CD14-positive monocyte (primary cell): ENCODE measurements at regions not wholly inside any gene's neighbourhood (a gene's known extent, or its start where the extent isn't known, plus 50 kb on each side); places are given as distances from the start of the nearest gene placed in this dataset.

Experiments used
- DNase-seq, 3 donors: peaks; one replicate each; pipeline ENCODE4 v3.0.0-alpha.2; 2011 to 2022
- H2AFZ ChIP-seq: 2 replicates; pipeline ENCODE4 v1.6.0; 2012; ENCODE audit warnings: mild to moderate bottlenecking, low read depth, low read length, inconsistent platforms; ENCODE audit not compliant: insufficient read depth, poor library complexity, severe bottlenecking
- H3K27ac ChIP-seq, 2 donors: 1 replicate in 1 of 2; 2 replicates in 1 of 2; pipeline ENCODE4 v1.5.1; 2012 to 2013; ENCODE audit warnings: low read length in 2 of 2, control low read depth in 1 of 2, inconsistent platforms in 1 of 2, low read depth in 1 of 2, mild to moderate bottlenecking in 1 of 2
- H3K27me3 ChIP-seq, 2 donors: one replicate each; pipeline versions ENCODE4 v1.6.0 to v1.6.1; 2011 to 2013; ENCODE audit warnings: low read length in 2 of 2; ENCODE audit not compliant: control insufficient read depth in 2 of 2, insufficient read depth in 2 of 2
- H3K36me3 ChIP-seq, 2 donors: replicated peaks in 1 of 2; 1 replicate in 1 of 2; 2 replicates in 1 of 2; pipeline versions ENCODE4 v1.5.1 to v1.6.1; 2012 to 2013; ENCODE audit warnings: low read length in 2 of 2, control low read depth in 1 of 2, inconsistent platforms in 1 of 2, mild to moderate bottlenecking in 1 of 2; ENCODE audit not compliant: insufficient read depth in 2 of 2, control insufficient read depth in 1 of 2
- H3K4me1 ChIP-seq, 2 donors: 1 replicate in 1 of 2; 2 replicates in 1 of 2; pipeline versions ENCODE4 v1.5.1 to v1.6.1; 2012 to 2013; ENCODE audit warnings: low read length in 2 of 2, control low read depth in 1 of 2, inconsistent platforms in 1 of 2, mild to moderate bottlenecking in 1 of 2, moderate library complexity in 1 of 2; ENCODE audit not compliant: insufficient read depth in 2 of 2, control insufficient read depth in 1 of 2
- H3K4me2 ChIP-seq: replicated peaks from 2 replicates; pipeline ENCODE3; 2012; ENCODE audit warnings: low read length, moderate library complexity, mild to moderate bottlenecking; ENCODE audit not compliant: poor library complexity, severe bottlenecking; ENCODE audit errors: extremely low read depth
- H3K4me3 ChIP-seq, 3 experiments: fragments of 200-600 bp in 1 of 3; sonication (generic) in 1 of 3; replicated peaks in 1 of 3; 1 replicate in 2 of 3; 2 replicates in 1 of 3; pipeline ENCODE4 v1.5.1; 2011 to 2013; ENCODE audit warnings: low read length in 3 of 3, mild to moderate bottlenecking in 3 of 3, control low read depth in 2 of 3, low read depth in 2 of 3, inconsistent platforms in 1 of 3, moderate library complexity in 1 of 3
- H3K79me2 ChIP-seq: 2 replicates; pipeline ENCODE4 v1.6.0; 2012; ENCODE audit warnings: mild to moderate bottlenecking, control low read depth, inconsistent platforms, low read length, moderate library complexity; ENCODE audit not compliant: insufficient read depth
- H3K9ac ChIP-seq: 2 replicates; pipeline ENCODE4 v1.6.0; 2017; ENCODE audit warnings: low read length, mild to moderate bottlenecking; ENCODE audit not compliant: insufficient read depth, poor library complexity, severe bottlenecking
- H3K9me3 ChIP-seq, 2 donors: replicated peaks in 1 of 2; 1 replicate in 1 of 2; 2 replicates in 1 of 2; pipeline versions ENCODE4 v1.5.1 to v1.6.1; 2012 to 2013; ENCODE audit warnings: low read length in 2 of 2, control low read depth in 1 of 2; ENCODE audit not compliant: control insufficient read depth in 1 of 2, insufficient read depth in 1 of 2
- H4K20me1 ChIP-seq: 2 replicates; pipeline ENCODE4 v1.6.0; 2012; ENCODE audit warnings: mild to moderate bottlenecking, low read length, control low read depth, moderate library complexity; ENCODE audit not compliant: insufficient read depth
- H3K27ac Mint-ChIP-seq, 7 donors: one replicate each; pipeline ENCODE4 v1.8.0; 2020; ENCODE audit warnings: mild to moderate bottlenecking in 7 of 7, mixed read lengths in 7 of 7, moderate library complexity in 6 of 7, inconsistent platforms in 2 of 7
- H3K27me3 Mint-ChIP-seq, 3 donors: one replicate each; pipeline ENCODE4 v1.8.0; 2021 to 2022; ENCODE audit warnings: low read depth in 3 of 3, mild to moderate bottlenecking in 3 of 3, mixed read lengths in 3 of 3, moderate library complexity in 3 of 3, inconsistent platforms in 1 of 3
- H3K36me3 Mint-ChIP-seq, 2 donors: one replicate each; pipeline ENCODE4 v1.8.0; 2020; ENCODE audit warnings: mixed read lengths in 2 of 2, inconsistent platforms in 1 of 2, mild to moderate bottlenecking in 1 of 2
- H3K4me1 Mint-ChIP-seq: one replicate; pipeline ENCODE4 v1.8.0; 2020; ENCODE audit warnings: mild to moderate bottlenecking, mixed read lengths
- H3K4me3 Mint-ChIP-seq, 2 donors: one replicate each; pipeline ENCODE4 v1.8.0; 2020; ENCODE audit warnings: mild to moderate bottlenecking in 2 of 2, mixed read lengths in 2 of 2, moderate library complexity in 1 of 2
- H3K9me3 Mint-ChIP-seq, 7 donors: one replicate each; pipeline ENCODE4 v1.8.0; 2020 to 2022; ENCODE audit warnings: mixed read lengths in 7 of 7, mild to moderate bottlenecking in 6 of 7, moderate library complexity in 6 of 7, inconsistent platforms in 2 of 7
- WGBS: methylation state at CpG from one replicate; pipeline ENCODE4 v1.1.5; 2013; ENCODE audit warnings: missing lambda C conversion rate; ENCODE audit not compliant: insufficient coverage; 5-methylcytosine and 5-hydroxymethylcytosine counted together
- intact Hi-C, 2 donors: fragments of 100-400 bp; cut with micrococcal nuclease; formaldehyde crosslinking; loops; one replicate each; pipeline versions ENCODE4 v1.15.0 to v1.15.1; 2023
- TF ChIP-seq, protein P1 (sequence below): fragments of 200-600 bp; IDR thresholded peaks from one replicate; pipeline ENCODE4 v1.8.0; 2022; ENCODE audit warnings: antibody characterized with exemption, mild to moderate bottlenecking

DNA sequence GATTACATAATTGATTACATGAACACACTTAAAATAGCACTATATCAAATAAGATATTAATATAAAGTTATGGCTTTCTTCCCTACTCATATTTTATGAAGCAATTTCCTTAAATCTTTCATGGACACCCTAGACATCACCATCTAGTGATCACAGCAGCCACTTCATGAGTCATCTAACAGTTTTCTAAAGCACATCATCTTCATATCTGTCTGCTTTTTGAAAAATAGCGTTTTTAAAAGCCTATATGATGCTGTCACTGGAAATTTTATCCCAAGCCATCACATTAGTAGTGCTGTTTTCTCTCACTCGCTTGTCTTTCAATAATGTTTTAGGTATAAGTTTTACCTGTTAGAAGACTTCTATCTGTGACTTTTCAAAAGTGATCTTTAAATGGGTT, 326.1 kb downstream of the SLITRK6 start:
- Histone ChIP-seq H2AFZ (no peak overlapping the region), H3K9ac (no peak overlapping the region), H3K27ac (no peak overlapping the region), H3K36me3 (no peaks in the 10 kb centered on the region), H4K20me1 (no peaks in the 10 kb centered on the region), H3K4me2 (no peak overlapping the region), H3K4me3 (no peak overlapping the region), H3K9me3 (peaks cover 0 to 5% of the 10 kb centered on the region in 2 donors), H3K27me3 (no peaks in the 10 kb centered on the region), H3K4me1 (no peaks in the 10 kb centered on the region), H3K79me2 (no peaks in the 10 kb centered on the region)
- no peak overlapping the region for H3K4me3 Mint-ChIP-seq
- intact Hi-C loops = no loop called here
- H3K4me1 Mint-ChIP-seq = no peaks in the 10 kb centered on the region
- no peak for DNase-seq
- WGBS = no CpG with 5 or more reads among the region's 2 CpGs
- TF ChIP-seq, protein P1, sequence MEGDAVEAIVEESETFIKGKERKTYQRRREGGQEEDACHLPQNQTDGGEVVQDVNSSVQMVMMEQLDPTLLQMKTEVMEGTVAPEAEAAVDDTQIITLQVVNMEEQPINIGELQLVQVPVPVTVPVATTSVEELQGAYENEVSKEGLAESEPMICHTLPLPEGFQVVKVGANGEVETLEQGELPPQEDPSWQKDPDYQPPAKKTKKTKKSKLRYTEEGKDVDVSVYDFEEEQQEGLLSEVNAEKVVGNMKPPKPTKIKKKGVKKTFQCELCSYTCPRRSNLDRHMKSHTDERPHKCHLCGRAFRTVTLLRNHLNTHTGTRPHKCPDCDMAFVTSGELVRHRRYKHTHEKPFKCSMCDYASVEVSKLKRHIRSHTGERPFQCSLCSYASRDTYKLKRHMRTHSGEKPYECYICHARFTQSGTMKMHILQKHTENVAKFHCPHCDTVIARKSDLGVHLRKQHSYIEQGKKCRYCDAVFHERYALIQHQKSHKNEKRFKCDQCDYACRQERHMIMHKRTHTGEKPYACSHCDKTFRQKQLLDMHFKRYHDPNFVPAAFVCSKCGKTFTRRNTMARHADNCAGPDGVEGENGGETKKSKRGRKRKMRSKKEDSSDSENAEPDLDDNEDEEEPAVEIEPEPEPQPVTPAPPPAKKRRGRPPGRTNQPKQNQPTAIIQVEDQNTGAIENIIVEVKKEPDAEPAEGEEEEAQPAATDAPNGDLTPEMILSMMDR = no peak
- H3K36me3 Mint-ChIP-seq = no peaks in the 10 kb centered on the region
- H3K27me3 Mint-ChIP-seq = peaks cover 0 to 2% (median 0%) of the 10 kb centered on the region in 3 donors
- H3K9me3 Mint-ChIP-seq = peaks cover 0 to 5% (median 3%) of the 10 kb centered on the region in 7 donors
- no peak overlapping the region for H3K27ac Mint-ChIP-seq

DNA sequence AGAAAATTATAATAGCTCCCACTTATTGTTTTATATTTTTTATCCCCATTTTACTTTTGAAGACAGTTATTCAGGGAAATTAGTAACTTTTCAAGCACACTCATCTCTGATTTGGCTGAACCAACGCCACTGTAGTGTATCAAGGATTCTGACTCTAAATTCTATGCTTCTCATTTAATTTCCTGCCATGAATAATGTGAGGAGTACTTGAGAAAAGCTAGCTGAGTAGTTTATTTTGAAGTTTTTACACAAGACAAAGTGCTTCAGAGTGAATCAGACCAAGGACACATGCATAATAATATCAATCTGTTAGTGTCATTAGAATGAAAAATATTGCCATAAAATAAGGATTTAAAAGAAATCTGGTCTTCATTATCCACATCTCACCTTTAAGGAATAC, 329.9 kb downstream of the SLITRK6 start:
- Histone ChIP-seq H3K9ac (no peak overlapping the region), H4K20me1 (no peaks in the 10 kb centered on the region), H3K27me3 (no peaks in the 10 kb centered on the region), H3K4me1 (no peaks in the 10 kb centered on the region), H3K4me3 (no peak overlapping the region), H2AFZ (no peak overlapping the region), H3K79me2 (no peaks in the 10 kb centered on the region), H3K9me3 (peaks cover 5 to 6% of the 10 kb centered on the region in 2 donors), H3K4me2 (no peak overlapping the region), H3K36me3 (no peaks in the 10 kb centered on the region), H3K27ac (no peak overlapping the region)
- no peak for DNase-seq
- peaks cover 0 to 16% (median 2%) of the 10 kb centered on the region in 7 donors for H3K9me3 Mint-ChIP-seq
- H3K27ac Mint-ChIP-seq = no peak overlapping the region
- H3K27me3 Mint-ChIP-seq = peaks cover 0 to 2% (median 0%) of the 10 kb centered on the region in 3 donors
- TF ChIP-seq, protein P1 = no peak
- no CpG with 5 or more reads among the region's 1 CpG for WGBS
- no peak overlapping the region for H3K4me3 Mint-ChIP-seq
- intact Hi-C loops = no loop called here
- H3K4me1 Mint-ChIP-seq = no peaks in the 10 kb centered on the region
- no peaks in the 10 kb centered on the region for H3K36me3 Mint-ChIP-seq
